ENCODE measurements at regions not wholly inside any gene's neighbourhood (a gene's known extent, or its start where the extent isn't known, plus 50 kb on each side); places are given as distances from the start of the nearest gene placed in this dataset.

GRCh38 chr6:145480024-145480423 lies 255.3 kb downstream of the EPM2A start:
- no peaks in the 10 kb centered on the region for H3K4me1 ChIP-seq (ENCODE audit: control insufficient read depth, low read length)
- H3K27ac ChIP-seq (ENCODE audit: low read depth, low read length), result no peak overlapping the region
- H3K9me3 ChIP-seq (ENCODE audit: control insufficient read depth, insufficient read depth, low read length), result no peaks in the 10 kb centered on the region
- no peaks in the 10 kb centered on the region for H3K79me2 ChIP-seq (ENCODE audit: control insufficient read depth, low read length)
- TF ChIP-seq CTCF (IDR thresholded peaks at IDR 0.05; ENCODE audit: low read depth, low read length, poor library complexity, severe bottlenecking), result no peak
- no peak for TF ChIP-seq EZH2phosphoT487 (IDR thresholded peaks at IDR 0.05; ENCODE audit: borderline replicate concordance, low read length)
- no peaks in the 10 kb centered on the region for H3F3A ChIP-seq (ENCODE audit: control insufficient read depth, insufficient read depth)
- no peaks in the 10 kb centered on the region for H3K36me3 ChIP-seq (ENCODE audit: control insufficient read depth, low read length)
- no peaks in the 10 kb centered on the region for H3K27me3 ChIP-seq (ENCODE audit: control insufficient read depth, low read length)
- no peaks in the 10 kb centered on the region for H4K20me1 ChIP-seq (ENCODE audit: control insufficient read depth, insufficient read depth, low read depth, low read length)
- H3K9me2 ChIP-seq (replicated peaks; ENCODE audit: control insufficient read depth, low read length), result no peaks in the 10 kb centered on the region
- H3K4me3 ChIP-seq (ENCODE audit: low read length), result no peak overlapping the region
- no peak overlapping the region for H3K4me2 ChIP-seq (ENCODE audit: low read length)

- Histone ChIP-seq H3K4me2 (ENCODE audit: low read length) (no peak overlapping the region), H3F3A (ENCODE audit: control insufficient read depth, insufficient read depth) (no peaks in the 10 kb centered on the region), H3K27me3 (ENCODE audit: control insufficient read depth, low read length) (no peaks in the 10 kb centered on the region), H3K4me3 (ENCODE audit: low read length) (no peak overlapping the region), H3K27ac (ENCODE audit: low read depth, low read length) (no peak overlapping the region), H3K9me3 (ENCODE audit: control insufficient read depth, insufficient read depth, low read length) (no peaks in the 10 kb centered on the region), H3K9me2 (replicated peaks; ENCODE audit: control insufficient read depth, low read length) (no peaks in the 10 kb centered on the region), H3K79me2 (ENCODE audit: control insufficient read depth, low read length) (no peaks in the 10 kb centered on the region), H3K36me3 (ENCODE audit: control insufficient read depth, low read length) (no peaks in the 10 kb centered on the region), H4K20me1 (ENCODE audit: control insufficient read depth, insufficient read depth, low read depth, low read length) (no peaks in the 10 kb centered on the region), H3K4me1 (ENCODE audit: control insufficient read depth, low read length) (no peaks in the 10 kb centered on the region)
- no peak for TF ChIP-seq EZH2phosphoT487 (IDR thresholded peaks at IDR 0.05; ENCODE audit: borderline replicate concordance, low read length)
These were observed 251.9 kb downstream of the EPM2A start for GRCh38 chr6:145483191-145483996.

GRCh38 chr6:145485288-145485687 lies 250.0 kb downstream of the EPM2A start:
- Histone ChIP-seq H3K9me2 (replicated peaks; ENCODE audit: control insufficient read depth, low read length) (no peaks in the 10 kb centered on the region), H3K4me2 (ENCODE audit: low read length) (no peak overlapping the region), H3K27ac (ENCODE audit: low read depth, low read length) (no peak overlapping the region), H3K4me3 (ENCODE audit: low read length) (no peak overlapping the region), H3K4me1 (ENCODE audit: control insufficient read depth, low read length) (no peaks in the 10 kb centered on the region), H3K79me2 (ENCODE audit: control insufficient read depth, low read length) (no peaks in the 10 kb centered on the region), H3K9me3 (ENCODE audit: control insufficient read depth, insufficient read depth, low read length) (no peaks in the 10 kb centered on the region), H3K36me3 (ENCODE audit: control insufficient read depth, low read length) (no peaks in the 10 kb centered on the region), H3K27me3 (ENCODE audit: control insufficient read depth, low read length) (no peaks in the 10 kb centered on the region), H4K20me1 (ENCODE audit: control insufficient read depth, insufficient read depth, low read depth, low read length) (no peaks in the 10 kb centered on the region), H3F3A (ENCODE audit: control insufficient read depth, insufficient read depth) (no peaks in the 10 kb centered on the region)
- TF ChIP-seq CTCF (IDR thresholded peaks at IDR 0.05; ENCODE audit: low read depth, low read length, poor library complexity, severe bottlenecking) (no peak), EZH2phosphoT487 (IDR thresholded peaks at IDR 0.05; ENCODE audit: borderline replicate concordance, low read length) (no peak)

- TF ChIP-seq EZH2phosphoT487 (IDR thresholded peaks at IDR 0.05; ENCODE audit: borderline replicate concordance, low read length) (no peak), CTCF (IDR thresholded peaks at IDR 0.05; ENCODE audit: low read depth, low read length, poor library complexity, severe bottlenecking) (no peak)
- H3K9me3 ChIP-seq (ENCODE audit: control insufficient read depth, insufficient read depth, low read length), result no peaks in the 10 kb centered on the region
These were observed 249.0 kb downstream of the EPM2A start for GRCh38 chr6:145486306-145486705.

More at GRCh38 chr6:145486306-145486705, 249.0 kb downstream of the EPM2A start:
- Histone ChIP-seq H3K79me2 (ENCODE audit: control insufficient read depth, low read length) (no peaks in the 10 kb centered on the region), H3K4me2 (ENCODE audit: low read length) (no peak overlapping the region), H3F3A (ENCODE audit: control insufficient read depth, insufficient read depth) (no peaks in the 10 kb centered on the region), H3K36me3 (ENCODE audit: control insufficient read depth, low read length) (no peaks in the 10 kb centered on the region), H3K9me2 (replicated peaks; ENCODE audit: control insufficient read depth, low read length) (no peaks in the 10 kb centered on the region), H3K4me3 (ENCODE audit: low read length) (no peak overlapping the region), H3K27ac (ENCODE audit: low read depth, low read length) (no peak overlapping the region), H3K27me3 (ENCODE audit: control insufficient read depth, low read length) (no peaks in the 10 kb centered on the region), H3K4me1 (ENCODE audit: control insufficient read depth, low read length) (no peaks in the 10 kb centered on the region), H4K20me1 (ENCODE audit: control insufficient read depth, insufficient read depth, low read depth, low read length) (no peaks in the 10 kb centered on the region)
